VCaP (cell line): ENCODE measurements at regions not wholly inside any gene's neighbourhood (a gene's known extent, or its start where the extent isn't known, plus 50 kb on each side); places are given as distances from the start of the nearest gene placed in this dataset.

Experiments used
- H3K27ac ChIP-seq: fragments of 450-650 bp; 2 replicates; pipeline ENCODE4 v1.5.1; 2017
- CTCF ChIP-seq: fragments of 450-650 bp; conservative IDR thresholded peaks from 2 replicates; pipeline ENCODE4 v1.5.1; 2017; ENCODE audit warnings: mild to moderate bottlenecking, moderate library complexity

- peak overlapping the region; percentile 64 for H3K27ac ChIP-seq
- no peak for TF ChIP-seq CTCF
These were observed 79.8 kb upstream of the TUNAR start for GRCh38 chr14:95796788-95797187.

- TF ChIP-seq CTCF = no peak
- H3K27ac ChIP-seq = no peak overlapping the region
These were observed 74.0 kb upstream of the TCL1A start for GRCh38 chr14:95787941-95788340.

- no peak for TF ChIP-seq CTCF
- H3K27ac ChIP-seq = no peak overlapping the region
These were observed 72.6 kb upstream of the TCL1A start for GRCh38 chr14:95786566-95786965.

GRCh38 chr14:95784137-95784536 lies 70.2 kb upstream of the TCL1A start:
- no peak for TF ChIP-seq CTCF
- no peak overlapping the region for H3K27ac ChIP-seq

GRCh38 chr14:95776798-95777534 lies 63.0 kb upstream of the TCL1A start:
- no peak overlapping the region for H3K27ac ChIP-seq
- no peak for TF ChIP-seq CTCF

GRCh38 chr14:95774265-95775160 lies 60.6 kb upstream of the TCL1A start:
- no peak overlapping the region for H3K27ac ChIP-seq
- TF ChIP-seq CTCF = peak; percentile 83

GRCh38 chr14:95770777-95771176 lies 56.9 kb upstream of the TCL1A start:
- peak overlapping the region; percentile 26; the same call in 1 of the 2 replicates for H3K27ac ChIP-seq
- TF ChIP-seq CTCF = no peak
